Stimulated activated CD8-positive, alpha-beta memory T cell treated with anti-CD3 and anti-CD28 coated beads, Interleukin-15, amount 100 ng/mL, for 4 hours (primary cell): ENCODE measurements at regions not wholly inside any gene's neighbourhood (a gene's known extent, or its start where the extent isn't known, plus 50 kb on each side); places are given as distances from the start of the nearest gene placed in this dataset.
"Not testable (repeated sequence)": the region's sequence is repeated elsewhere in the genome, so short reads cannot be mapped to it uniquely, and the experiment has no call there.

Experiments used
- DNase-seq, 2 donors: peaks; one replicate each; pipeline ENCODE4 v3.0.0-alpha.2; 2020; ENCODE audit warnings: low read depth in 2 of 2

GRCh38 chr14:105621479-105622328, 95.3 kb downstream of the TMEM121 start:
- DNase-seq: not testable (repeated sequence)

GRCh38 chr14:105622329-105622955, 96.1 kb downstream of the TMEM121 start:
- no peak for DNase-seq

- not testable (repeated sequence) for DNase-seq
These were observed 96.8 kb downstream of the TMEM121 start for GRCh38 chr14:105623178-105623577.

- DNase-seq: not testable (repeated sequence)
These were observed 98.0 kb downstream of the TMEM121 start for GRCh38 chr14:105624346-105624745.

- not testable (repeated sequence) for DNase-seq
These were observed 98.5 kb downstream of the TMEM121 start for GRCh38 chr14:105624749-105625434.

- DNase-seq: not testable (repeated sequence)
These were observed 99.1 kb downstream of the TMEM121 start for GRCh38 chr14:105625448-105625847.

GRCh38 chr14:105626111-105626510, 99.7 kb downstream of the TMEM121 start:
- DNase-seq: not testable (repeated sequence)

GRCh38 chr14:105626651-105627050, 100.3 kb downstream of the TMEM121 start:
- not testable (repeated sequence) for DNase-seq

GRCh38 chr14:105627287-105627686, 100.9 kb downstream of the TMEM121 start:
- not testable (repeated sequence) for DNase-seq

GRCh38 chr14:105627701-105628100, 101.3 kb downstream of the TMEM121 start:
- DNase-seq: no peak

- DNase-seq: not testable (repeated sequence)
These were observed 101.7 kb downstream of the TMEM121 start for GRCh38 chr14:105628126-105628525.

GRCh38 chr14:105628531-105629067, 102.2 kb downstream of the TMEM121 start:
- not testable (repeated sequence) for DNase-seq

- not testable (repeated sequence) for DNase-seq
These were observed 102.9 kb downstream of the TMEM121 start for GRCh38 chr14:105629091-105629885.

- no peak for DNase-seq
These were observed 103.5 kb downstream of the TMEM121 start for GRCh38 chr14:105629886-105630215.

GRCh38 chr14:105630293-105630934, 104.0 kb downstream of the TMEM121 start:
- not testable (repeated sequence) for DNase-seq

GRCh38 chr14:105630935-105631779, 104.8 kb downstream of the TMEM121 start:
- not testable (repeated sequence) for DNase-seq

- no peak for DNase-seq
These were observed 105.6 kb downstream of the TMEM121 start for GRCh38 chr14:105632010-105632409.

- not testable (repeated sequence) for DNase-seq
These were observed 107.2 kb downstream of the TMEM121 start for GRCh38 chr14:105633596-105633995.

- no peak for DNase-seq
These were observed 109.2 kb downstream of the TMEM121 start for GRCh38 chr14:105635560-105635959.

- not testable (repeated sequence) for DNase-seq
These were observed 109.6 kb downstream of the TMEM121 start for GRCh38 chr14:105636021-105636420.
